HL-60/S4 treated with phorbol 12-myristate 13-acetate at 8.2 ng/mL for 4 days and 3 days (cell line): ENCODE measurements at regions not wholly inside any gene's neighbourhood (a gene's known extent, or its start where the extent isn't known, plus 50 kb on each side); places are given as distances from the start of the nearest gene placed in this dataset.
"Not testable (repeated sequence)": the region's sequence is repeated elsewhere in the genome, so short reads cannot be mapped to it uniquely, and the experiment has no call there.

Experiments used
- in situ Hi-C: fragments of 300-500 bp; cut with MboI; formaldehyde crosslinking; loops from 2 replicates; pipeline ENCODE4 v1.15.0; 2022; ENCODE audit warnings: low sequenced_read_pairs

GRCh38 chr2:226304308-226304707 lies 495.3 kb downstream of the IRS1 start:
- in situ Hi-C loops: no loop called here

- in situ Hi-C loops: no loop called here
These were observed 495.9 kb downstream of the IRS1 start for GRCh38 chr2:226303707-226304106.

- in situ Hi-C loops: no loop called here
These were observed 499.3 kb downstream of the IRS1 start for GRCh38 chr2:226300196-226300886.

GRCh38 chr2:226299771-226300170 lies 499.8 kb downstream of the IRS1 start:
- in situ Hi-C loops: no loop called here

GRCh38 chr2:226295681-226296080 lies 503.9 kb downstream of the IRS1 start:
- in situ Hi-C loops: no loop called here

- in situ Hi-C loops: no loop called here
These were observed 504.5 kb downstream of the IRS1 start for GRCh38 chr2:226295123-226295522.

- in situ Hi-C loops: not testable (repeated sequence)
These were observed 508.3 kb downstream of the IRS1 start for GRCh38 chr2:226291281-226291680.

- in situ Hi-C loops: no loop called here
These were observed 512.7 kb downstream of the IRS1 start for GRCh38 chr2:226286916-226287315.

- in situ Hi-C loops: no loop called here
These were observed 515.8 kb downstream of the IRS1 start for GRCh38 chr2:226283796-226284195.

- in situ Hi-C loops: no loop called here
These were observed 517.5 kb downstream of the IRS1 start for GRCh38 chr2:226282151-226282550.

- in situ Hi-C loops: not testable (repeated sequence)
These were observed 519.5 kb downstream of the IRS1 start for GRCh38 chr2:226280136-226280535.

- in situ Hi-C loops: no loop called here
These were observed 524.4 kb downstream of the IRS1 start for GRCh38 chr2:226275215-226275614.

GRCh38 chr2:226274143-226274542 lies 525.5 kb downstream of the IRS1 start:
- in situ Hi-C loops: no loop called here

GRCh38 chr2:226273440-226273839 lies 526.2 kb downstream of the IRS1 start:
- in situ Hi-C loops: no loop called here

GRCh38 chr2:226272435-226272834 lies 527.2 kb downstream of the IRS1 start:
- in situ Hi-C loops: no loop called here

GRCh38 chr2:226270285-226271058 lies 529.1 kb downstream of the IRS1 start:
- in situ Hi-C loops: no loop called here

- in situ Hi-C loops: no loop called here
These were observed 531.9 kb downstream of the IRS1 start for GRCh38 chr2:226267516-226268289.

GRCh38 chr2:226256709-226257376 lies 542.8 kb downstream of the IRS1 start:
- in situ Hi-C loops: no loop called here

GRCh38 chr2:226256237-226256636 lies 543.4 kb downstream of the IRS1 start:
- in situ Hi-C loops: no loop called here

- in situ Hi-C loops: no loop called here
These were observed 548.0 kb downstream of the IRS1 start for GRCh38 chr2:226251661-226252060.
